ENCODE measurements at regions not wholly inside any gene's neighbourhood (a gene's known extent, or its start where the extent isn't known, plus 50 kb on each side); places are given as distances from the start of the nearest gene placed in this dataset.

DNA sequence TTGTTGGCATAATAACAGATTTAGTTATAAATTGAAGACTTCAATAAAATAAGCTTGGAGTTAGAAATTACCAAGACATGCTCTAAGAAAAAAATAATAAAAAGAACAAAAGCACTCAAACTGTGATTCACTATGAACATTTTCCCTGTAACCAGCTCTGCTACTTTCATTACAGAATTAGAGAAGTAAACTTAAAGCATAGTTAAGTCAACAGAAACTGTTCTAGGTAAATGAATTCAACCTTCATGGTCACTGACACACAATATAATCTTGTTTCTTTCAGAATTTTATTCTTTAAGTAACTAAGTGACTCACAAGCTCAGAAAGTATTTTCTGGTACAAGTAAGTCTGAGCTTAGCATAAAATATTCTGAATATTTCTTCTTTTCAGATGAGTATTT, 136.3 kb downstream of the KLF5 start:
- TF ChIP-seq CBFB (CRISPR knock-in tag; IDR thresholded peaks at IDR 0.05; ENCODE audit: low read depth) (no peak), NR2C2 (CRISPR knock-in tag; IDR thresholded peaks at IDR 0.05) (no peak), ESRRA (CRISPR knock-in tag; IDR thresholded peaks at IDR 0.05; ENCODE audit: borderline replicate concordance) (no peak), ATF2 (CRISPR knock-in tag; IDR thresholded peaks at IDR 0.05; ENCODE audit: borderline replicate concordance, low read depth) (no peak), FOXJ3 (CRISPR knock-in tag; IDR thresholded peaks at IDR 0.05; ENCODE audit: borderline replicate concordance) (no peak), FOXP1 (CRISPR knock-in tag; IDR thresholded peaks at IDR 0.05; ENCODE audit: borderline replicate concordance) (no peak), CREB1 (CRISPR knock-in tag; IDR thresholded peaks at IDR 0.05) (no peak), SP1 (CRISPR knock-in tag; conservative IDR thresholded peaks at IDR 0.05) (no peak), RELA (CRISPR knock-in tag; IDR thresholded peaks at IDR 0.05; ENCODE audit: borderline replicate concordance) (no peak)
- TF ChIP-seq, protein P1, sequence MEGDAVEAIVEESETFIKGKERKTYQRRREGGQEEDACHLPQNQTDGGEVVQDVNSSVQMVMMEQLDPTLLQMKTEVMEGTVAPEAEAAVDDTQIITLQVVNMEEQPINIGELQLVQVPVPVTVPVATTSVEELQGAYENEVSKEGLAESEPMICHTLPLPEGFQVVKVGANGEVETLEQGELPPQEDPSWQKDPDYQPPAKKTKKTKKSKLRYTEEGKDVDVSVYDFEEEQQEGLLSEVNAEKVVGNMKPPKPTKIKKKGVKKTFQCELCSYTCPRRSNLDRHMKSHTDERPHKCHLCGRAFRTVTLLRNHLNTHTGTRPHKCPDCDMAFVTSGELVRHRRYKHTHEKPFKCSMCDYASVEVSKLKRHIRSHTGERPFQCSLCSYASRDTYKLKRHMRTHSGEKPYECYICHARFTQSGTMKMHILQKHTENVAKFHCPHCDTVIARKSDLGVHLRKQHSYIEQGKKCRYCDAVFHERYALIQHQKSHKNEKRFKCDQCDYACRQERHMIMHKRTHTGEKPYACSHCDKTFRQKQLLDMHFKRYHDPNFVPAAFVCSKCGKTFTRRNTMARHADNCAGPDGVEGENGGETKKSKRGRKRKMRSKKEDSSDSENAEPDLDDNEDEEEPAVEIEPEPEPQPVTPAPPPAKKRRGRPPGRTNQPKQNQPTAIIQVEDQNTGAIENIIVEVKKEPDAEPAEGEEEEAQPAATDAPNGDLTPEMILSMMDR (IDR thresholded peaks at IDR 0.05), result no peak
- TF ChIP-seq, protein P2, sequence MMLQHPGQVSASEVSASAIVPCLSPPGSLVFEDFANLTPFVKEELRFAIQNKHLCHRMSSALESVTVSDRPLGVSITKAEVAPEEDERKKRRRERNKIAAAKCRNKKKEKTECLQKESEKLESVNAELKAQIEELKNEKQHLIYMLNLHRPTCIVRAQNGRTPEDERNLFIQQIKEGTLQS (CRISPR knock-in tag; conservative IDR thresholded peaks at IDR 0.05), result no peak

Data from WTC11 (cell line).